SK-N-SH (cell line): ENCODE measurements at regions not wholly inside any gene's neighbourhood (a gene's known extent, or its start where the extent isn't known, plus 50 kb on each side); places are given as distances from the start of the nearest gene placed in this dataset.

ENCODE experiments used
- CTCF ChIA-PET: fragments of 300-600, 350-600 bp; formaldehyde crosslinking; extraction: SDS; loops from one replicate; lab custom pipeline; 2021; lab: Yijun Ruan, JAX
- POLR2A ChIA-PET: fragments of 350-600 bp; sonication (Branson Sonifier 250); formaldehyde crosslinking; extraction: SDS; loops from one replicate; lab custom pipeline; 2020; ENCODE audit warnings: antibody characterized with exemption, inconsistent platforms; lab: Yijun Ruan, JAX
- DNase-seq: peaks from one replicate; pipeline ENCODE4 v3.0.0; 2012
- H2AFZ ChIP-seq: fragments of 200-600 bp; sonication (generic); 2 replicates; pipeline ENCODE4 v1.8.1; 2016; ENCODE audit warnings: antibody characterized with exemption, mild to moderate bottlenecking, low read depth
- H3F3A ChIP-seq: fragments of 200-600 bp; sonication (generic); replicated peaks from 2 replicates; pipeline ENCODE3; 2016; ENCODE audit warnings: antibody characterized with exemption, mild to moderate bottlenecking; ENCODE audit not compliant: insufficient read depth
- H3K27ac ChIP-seq, 2 experiments: fragments of 200-500 bp in 1 of 2; fragments of 200-600 bp in 1 of 2; sonication (Bioruptor generic) in 1 of 2; sonication (generic), shearing (Covaris generic) in 1 of 2; 2 replicates each; pipeline versions ENCODE4 v1.5.1 to v1.6.1; 2014 to 2016; ENCODE audit warnings: low read depth in 2 of 2, inconsistent platforms in 1 of 2, low read length in 1 of 2, mild to moderate bottlenecking in 1 of 2, mixed read lengths in 1 of 2
- H3K27me3 ChIP-seq: fragments of 200-600 bp; sonication (generic), shearing (Covaris generic); 2 replicates; pipeline ENCODE4 v1.6.1; 2016; ENCODE audit warnings: mixed run types; ENCODE audit not compliant: insufficient read depth
- H3K36me3 ChIP-seq, 2 experiments: fragments of 200-500 bp in 1 of 2; fragments of 200-600 bp in 1 of 2; sonication (Bioruptor generic) in 1 of 2; sonication (generic) in 1 of 2; replicated peaks in 1 of 2; 2 replicates each; pipeline versions ENCODE3 to v1.5.1; 2014 to 2016; ENCODE audit warnings: low read length in 1 of 2, mild to moderate bottlenecking in 1 of 2; ENCODE audit not compliant: insufficient read depth in 2 of 2, control insufficient read depth in 1 of 2
- H3K4me1 ChIP-seq, 2 experiments: fragments of 200-500 bp in 1 of 2; fragments of 200-600 bp in 1 of 2; sonication (Bioruptor generic) in 1 of 2; sonication (generic), shearing (Covaris generic) in 1 of 2; 2 replicates each; pipeline versions ENCODE4 v1.5.1 to v1.6.1; 2014 to 2016; ENCODE audit warnings: low read depth in 1 of 2, low read length in 1 of 2, mixed run types in 1 of 2; ENCODE audit not compliant: insufficient read depth in 2 of 2, control insufficient read depth in 1 of 2
- H3K4me2 ChIP-seq: fragments of 200-600 bp; sonication (generic), shearing (Covaris generic); 2 replicates; pipeline ENCODE4 v1.6.1; 2017; ENCODE audit warnings: mixed run types
- H3K4me3 ChIP-seq, 2 experiments: fragments of 200-500 bp in 1 of 2; fragments of 200-600 bp in 1 of 2; sonication (Bioruptor generic) in 1 of 2; sonication (generic), shearing (Covaris generic) in 1 of 2; 2 replicates each; pipeline versions ENCODE4 v1.5.1 to v1.8.1; 2014 to 2016; ENCODE audit warnings: low read depth in 2 of 2, inconsistent platforms in 1 of 2, low read length in 1 of 2, mild to moderate bottlenecking in 1 of 2, mixed read lengths in 1 of 2, moderate library complexity in 1 of 2
- H3K79me2 ChIP-seq: fragments of 200-600 bp; sonication (generic); 2 replicates; pipeline ENCODE4 v1.8.1; 2017; ENCODE audit warnings: mild to moderate bottlenecking; ENCODE audit not compliant: insufficient read depth
- H3K9ac ChIP-seq: fragments of 200-600 bp; sonication (generic); 2 replicates; pipeline ENCODE4 v1.6.1; 2017; ENCODE audit warnings: mixed run types
- H3K9me2 ChIP-seq: fragments of 200-600 bp; sonication (generic); 2 replicates; pipeline ENCODE4 v1.6.1; 2017; ENCODE audit warnings: mixed run types
- H3K9me3 ChIP-seq: fragments of 200-600 bp; sonication (generic); 2 replicates; pipeline ENCODE4 v1.6.1; 2017; ENCODE audit warnings: mixed run types, mild to moderate bottlenecking, moderate library complexity
- H4K20me1 ChIP-seq: fragments of 200-600 bp; sonication (generic); 2 replicates; pipeline ENCODE4 v1.6.1; 2017; ENCODE audit warnings: mild to moderate bottlenecking, mixed run types; ENCODE audit not compliant: insufficient read depth
- ELF1 ChIP-seq: IDR thresholded peaks from 2 replicates; pipeline ENCODE4 v1.4.0; 2012
- EP300 ChIP-seq, 2 experiments: IDR thresholded peaks; 2 replicates each; pipeline versions ENCODE4 v1.4.0 to v1.6.1; 2012; ENCODE audit warnings: borderline replicate concordance in 1 of 2, low read depth in 1 of 2, low read length in 1 of 2
- GABPA ChIP-seq: IDR thresholded peaks from 2 replicates; pipeline ENCODE4 v1.4.0; 2012; ENCODE audit warnings: low read depth, mild to moderate bottlenecking
- JUND ChIP-seq: IDR thresholded peaks from 2 replicates; pipeline ENCODE4 v1.4.0; 2012
- RAD21 ChIP-seq: IDR thresholded peaks from 2 replicates; pipeline ENCODE4 v1.6.1; 2012; ENCODE audit warnings: mild to moderate bottlenecking, low read length
- RCOR1 ChIP-seq: fragments of 150-350 bp; IDR thresholded peaks from 2 replicates; pipeline ENCODE4 v1.6.1; 2017; ENCODE audit warnings: antibody characterized with exemption, low read length
- SMC3 ChIP-seq: IDR thresholded peaks from 2 replicates; pipeline ENCODE4 v1.6.1; 2012; ENCODE audit warnings: low read depth, low read length, improper control_type of control experiment
- TCF12 ChIP-seq: IDR thresholded peaks from 2 replicates; pipeline ENCODE4 v1.4.0; 2012
- TEAD4 ChIP-seq: IDR thresholded peaks from 2 replicates; pipeline ENCODE4 v1.4.0; 2012; ENCODE audit warnings: mild to moderate bottlenecking, borderline replicate concordance; ENCODE audit not compliant: insufficient read depth
- WGBS: methylation state at CpG from one replicate; pipeline ENCODE4 v1.1.6; 2017; ENCODE audit warnings: low lambda C conversion rate; 5-methylcytosine and 5-hydroxymethylcytosine counted together
- TF ChIP-seq, protein P1 (sequence below): fragments of 150-350 bp; IDR thresholded peaks from 2 replicates; pipeline ENCODE4 v1.6.1; 2017; ENCODE audit warnings: antibody characterized with exemption, low read length, low read depth, borderline replicate concordance
- TF ChIP-seq, protein P2 (sequence below): fragments of 200-600 bp; sonication (generic); IDR thresholded peaks from 2 replicates; pipeline ENCODE4 v1.6.1; 2017; ENCODE audit warnings: antibody characterized with exemption, mild to moderate bottlenecking, moderate library complexity
- TF ChIP-seq, protein P3 (sequence below): IDR thresholded peaks from 2 replicates; pipeline ENCODE4; 2012
- TF ChIP-seq, protein P4 (sequence below): IDR thresholded peaks from 2 replicates; pipeline ENCODE4 v1.4.0; 2012; ENCODE audit warnings: low read depth, borderline replicate concordance
- TF ChIP-seq, protein P5 (sequence below): IDR thresholded peaks from 2 replicates; pipeline ENCODE4 v1.4.0; 2012; ENCODE audit warnings: low read depth
- TF ChIP-seq, protein P6 (sequence below): IDR thresholded peaks from 2 replicates; pipeline ENCODE4 v1.4.0; 2012; ENCODE audit warnings: low read depth, borderline replicate concordance

DNA sequence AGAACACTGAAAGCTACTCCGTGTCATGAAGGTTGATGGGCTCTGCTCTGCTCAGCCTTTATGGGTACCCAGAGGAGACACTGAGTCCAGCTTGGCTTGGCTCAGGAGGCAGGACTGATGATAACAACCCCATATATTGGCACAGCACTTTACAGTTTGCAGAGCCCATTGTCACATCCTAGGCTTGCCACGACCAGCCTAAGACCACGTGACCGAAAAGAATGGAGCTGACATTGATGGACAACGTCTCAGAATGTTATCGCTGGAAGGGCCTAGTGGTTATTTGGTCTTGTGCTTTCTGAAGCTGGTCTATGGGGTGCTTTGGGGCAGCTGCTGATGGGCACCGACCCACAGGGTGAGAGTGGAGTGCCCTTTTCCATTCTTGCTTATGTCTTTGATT is 72.9 kb upstream of the RUNX3 start:
- no peak overlapping the region for H2AFZ ChIP-seq
- no peaks in the 10 kb centered on the region for H3F3A ChIP-seq
- peaks cover 0 to under 1% of the 10 kb centered on the region in 2 experiments; a peak in 1 of 4 replicates for H3K4me1 ChIP-seq
- peaks cover 13% of the 10 kb centered on the region for H3K27me3 ChIP-seq
- H3K9me3 ChIP-seq: no peaks in the 10 kb centered on the region
- H3K4me3 ChIP-seq: no peak overlapping the region
- 75% methylated on average over 7 of the region's 7 CpGs for WGBS
- CTCF ChIA-PET: no interaction called here
- H3K9me2 ChIP-seq: no peaks in the 10 kb centered on the region
- H4K20me1 ChIP-seq: no peaks in the 10 kb centered on the region
- H3K79me2 ChIP-seq: no peaks in the 10 kb centered on the region
- H3K27ac ChIP-seq: no peak overlapping the region
- no peak overlapping the region for H3K4me2 ChIP-seq
- H3K36me3 ChIP-seq: no peaks in the 10 kb centered on the region
- H3K9ac ChIP-seq: no peak overlapping the region
- no peak for DNase-seq
- TF ChIP-seq, protein P1, sequence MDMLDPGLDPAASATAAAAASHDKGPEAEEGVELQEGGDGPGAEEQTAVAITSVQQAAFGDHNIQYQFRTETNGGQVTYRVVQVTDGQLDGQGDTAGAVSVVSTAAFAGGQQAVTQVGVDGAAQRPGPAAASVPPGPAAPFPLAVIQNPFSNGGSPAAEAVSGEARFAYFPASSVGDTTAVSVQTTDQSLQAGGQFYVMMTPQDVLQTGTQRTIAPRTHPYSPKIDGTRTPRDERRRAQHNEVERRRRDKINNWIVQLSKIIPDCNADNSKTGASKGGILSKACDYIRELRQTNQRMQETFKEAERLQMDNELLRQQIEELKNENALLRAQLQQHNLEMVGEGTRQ: no peak
- TF ChIP-seq GABPA: no peak
- TF ChIP-seq TEAD4: no peak
- no peak for TF ChIP-seq ELF1
- no peak for TF ChIP-seq SMC3
- no peak for TF ChIP-seq JUND
- TF ChIP-seq EP300 (IDR thresholded peaks at IDR 0.05; ENCODE audit: borderline replicate concordance in 1 of 2, low read depth in 1 of 2, low read length in 1 of 2): no peak
- TF ChIP-seq, protein P2, sequence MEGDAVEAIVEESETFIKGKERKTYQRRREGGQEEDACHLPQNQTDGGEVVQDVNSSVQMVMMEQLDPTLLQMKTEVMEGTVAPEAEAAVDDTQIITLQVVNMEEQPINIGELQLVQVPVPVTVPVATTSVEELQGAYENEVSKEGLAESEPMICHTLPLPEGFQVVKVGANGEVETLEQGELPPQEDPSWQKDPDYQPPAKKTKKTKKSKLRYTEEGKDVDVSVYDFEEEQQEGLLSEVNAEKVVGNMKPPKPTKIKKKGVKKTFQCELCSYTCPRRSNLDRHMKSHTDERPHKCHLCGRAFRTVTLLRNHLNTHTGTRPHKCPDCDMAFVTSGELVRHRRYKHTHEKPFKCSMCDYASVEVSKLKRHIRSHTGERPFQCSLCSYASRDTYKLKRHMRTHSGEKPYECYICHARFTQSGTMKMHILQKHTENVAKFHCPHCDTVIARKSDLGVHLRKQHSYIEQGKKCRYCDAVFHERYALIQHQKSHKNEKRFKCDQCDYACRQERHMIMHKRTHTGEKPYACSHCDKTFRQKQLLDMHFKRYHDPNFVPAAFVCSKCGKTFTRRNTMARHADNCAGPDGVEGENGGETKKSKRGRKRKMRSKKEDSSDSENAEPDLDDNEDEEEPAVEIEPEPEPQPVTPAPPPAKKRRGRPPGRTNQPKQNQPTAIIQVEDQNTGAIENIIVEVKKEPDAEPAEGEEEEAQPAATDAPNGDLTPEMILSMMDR: no peak
- TF ChIP-seq, protein P3, sequence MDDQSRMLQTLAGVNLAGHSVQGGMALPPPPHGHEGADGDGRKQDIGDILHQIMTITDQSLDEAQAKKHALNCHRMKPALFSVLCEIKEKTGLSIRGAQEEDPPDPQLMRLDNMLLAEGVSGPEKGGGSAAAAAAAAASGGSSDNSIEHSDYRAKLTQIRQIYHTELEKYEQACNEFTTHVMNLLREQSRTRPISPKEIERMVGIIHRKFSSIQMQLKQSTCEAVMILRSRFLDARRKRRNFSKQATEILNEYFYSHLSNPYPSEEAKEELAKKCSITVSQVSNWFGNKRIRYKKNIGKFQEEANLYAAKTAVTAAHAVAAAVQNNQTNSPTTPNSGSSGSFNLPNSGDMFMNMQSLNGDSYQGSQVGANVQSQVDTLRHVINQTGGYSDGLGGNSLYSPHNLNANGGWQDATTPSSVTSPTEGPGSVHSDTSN: no peak
- TF ChIP-seq, all 33 proteins: peak for 0
- POLR2A ChIA-PET: no interaction called here

DNA sequence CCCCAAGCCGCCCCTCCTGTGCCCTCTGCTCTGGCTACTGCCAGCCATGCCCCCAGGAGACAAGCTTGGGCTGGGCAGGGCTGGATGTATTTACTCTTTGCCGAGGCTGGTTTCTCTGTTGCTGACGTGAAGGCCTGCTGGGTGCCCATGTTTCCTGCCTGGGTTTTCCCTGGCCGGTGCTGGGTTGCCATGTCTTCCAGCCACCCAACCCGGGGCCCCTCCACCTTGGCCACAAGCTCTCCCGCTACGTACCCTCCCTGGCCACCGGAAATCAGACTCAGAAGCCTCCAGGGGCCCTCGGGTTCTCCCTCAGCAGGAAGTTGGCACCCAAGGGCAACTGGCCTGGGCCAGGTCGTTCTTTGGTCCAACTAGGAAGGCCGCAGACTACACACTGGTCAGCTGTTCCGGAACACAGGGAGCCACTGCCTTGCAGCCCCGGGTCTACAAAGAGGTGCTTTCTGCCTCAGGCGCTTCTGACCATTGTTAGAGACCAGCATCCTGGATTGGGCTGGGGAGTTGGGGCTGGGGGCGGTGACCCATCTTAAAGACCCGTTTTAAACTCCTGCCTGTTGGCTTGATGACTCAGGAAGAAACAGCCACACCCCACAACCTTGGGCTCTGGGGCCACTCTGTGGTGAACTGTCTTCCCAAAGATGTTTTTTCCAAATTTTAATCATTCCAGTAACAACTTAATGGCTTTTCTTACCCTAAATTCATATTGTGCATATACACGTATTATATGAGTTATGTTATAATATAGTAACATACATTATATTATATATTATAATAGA is 71.2 kb upstream of the RUNX3 start:
- Histone ChIP-seq H3K9me2 (no peaks in the 10 kb centered on the region), H4K20me1 (no peaks in the 10 kb centered on the region), H3K4me2 (no peak overlapping the region), H3K9ac (no peak overlapping the region), H2AFZ (no peak overlapping the region), H3K27me3 (peaks cover 11% of the 10 kb centered on the region), H3K79me2 (no peaks in the 10 kb centered on the region), H3K9me3 (no peaks in the 10 kb centered on the region), H3K4me3 (no peak overlapping the region), H3K4me1 (no peaks in the 10 kb centered on the region; a peak in 1 of 4 replicates), H3K36me3 (no peaks in the 10 kb centered on the region), H3F3A (no peaks in the 10 kb centered on the region), H3K27ac (no peak overlapping the region)
- ChIA-PET CTCF (interaction anchor here (0.9 to 1.2 kb wide), 2 partner anchors 36 to 69 kb away, joined by 3 to 6 read pairs; no protein-coding TSS in a partner anchor), POLR2A (no interaction called here)
- 63% methylated on average over 3 of the region's 17 CpGs for WGBS
- no peak for DNase-seq
- TF ChIP-seq, protein P3: no peak
- TF ChIP-seq JUND: no peak
- TF ChIP-seq ELF1: no peak
- TF ChIP-seq TCF12: no peak
- TF ChIP-seq RAD21: no peak
- TF ChIP-seq, protein P1: no peak
- TF ChIP-seq, protein P4, sequence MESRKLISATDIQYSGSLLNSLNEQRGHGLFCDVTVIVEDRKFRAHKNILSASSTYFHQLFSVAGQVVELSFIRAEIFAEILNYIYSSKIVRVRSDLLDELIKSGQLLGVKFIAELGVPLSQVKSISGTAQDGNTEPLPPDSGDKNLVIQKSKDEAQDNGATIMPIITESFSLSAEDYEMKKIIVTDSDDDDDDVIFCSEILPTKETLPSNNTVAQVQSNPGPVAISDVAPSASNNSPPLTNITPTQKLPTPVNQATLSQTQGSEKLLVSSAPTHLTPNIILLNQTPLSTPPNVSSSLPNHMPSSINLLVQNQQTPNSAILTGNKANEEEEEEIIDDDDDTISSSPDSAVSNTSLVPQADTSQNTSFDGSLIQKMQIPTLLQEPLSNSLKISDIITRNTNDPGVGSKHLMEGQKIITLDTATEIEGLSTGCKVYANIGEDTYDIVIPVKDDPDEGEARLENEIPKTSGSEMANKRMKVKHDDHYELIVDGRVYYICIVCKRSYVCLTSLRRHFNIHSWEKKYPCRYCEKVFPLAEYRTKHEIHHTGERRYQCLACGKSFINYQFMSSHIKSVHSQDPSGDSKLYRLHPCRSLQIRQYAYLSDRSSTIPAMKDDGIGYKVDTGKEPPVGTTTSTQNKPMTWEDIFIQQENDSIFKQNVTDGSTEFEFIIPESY: no peak
- TF ChIP-seq, protein P5, sequence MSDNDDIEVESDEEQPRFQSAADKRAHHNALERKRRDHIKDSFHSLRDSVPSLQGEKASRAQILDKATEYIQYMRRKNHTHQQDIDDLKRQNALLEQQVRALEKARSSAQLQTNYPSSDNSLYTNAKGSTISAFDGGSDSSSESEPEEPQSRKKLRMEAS: no peak
- no peak for TF ChIP-seq RCOR1
- TF ChIP-seq, protein P6, sequence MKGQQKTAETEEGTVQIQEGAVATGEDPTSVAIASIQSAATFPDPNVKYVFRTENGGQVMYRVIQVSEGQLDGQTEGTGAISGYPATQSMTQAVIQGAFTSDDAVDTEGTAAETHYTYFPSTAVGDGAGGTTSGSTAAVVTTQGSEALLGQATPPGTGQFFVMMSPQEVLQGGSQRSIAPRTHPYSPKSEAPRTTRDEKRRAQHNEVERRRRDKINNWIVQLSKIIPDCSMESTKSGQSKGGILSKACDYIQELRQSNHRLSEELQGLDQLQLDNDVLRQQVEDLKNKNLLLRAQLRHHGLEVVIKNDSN: no peak
